Caco-2 (cell line): ENCODE measurements at regions not wholly inside any gene's neighbourhood (a gene's known extent, or its start where the extent isn't known, plus 50 kb on each side); places are given as distances from the start of the nearest gene placed in this dataset.

ENCODE experiments used
- BruUV-seq: library from RNA; stranded (reverse); fragments of 400-500 nt; replicated peaks from 2 replicates; lab custom pipeline; 2021; lab: Mats Ljungman, UMichigan
- CTCF ChIA-PET: fragments of 300-600 bp; sonication (Branson Sonifier 250); formaldehyde crosslinking; loops from one replicate; lab custom pipeline; 2022; ENCODE audit warnings: antibody characterized with exemption; lab: Charles Lee
- POLR2A ChIA-PET: fragments of 300-600 bp; sonication (Branson Sonifier 250); formaldehyde crosslinking; loops from one replicate; lab custom pipeline; 2022; ENCODE audit warnings: antibody characterized with exemption; lab: Charles Lee
- DNase-seq, 2 experiments: peaks; one replicate each; pipeline versions ENCODE4 v3.0.0 to v3.0.0-alpha.2; 2020 to 2022
- H3K27me3 ChIP-seq: replicated peaks from 2 replicates; pipeline ENCODE4 v1.6.0; 2011; ENCODE audit warnings: low read length; ENCODE audit not compliant: control insufficient read depth, insufficient read depth
- H3K36me3 ChIP-seq: 2 replicates; pipeline ENCODE4 v1.5.1; 2011; ENCODE audit warnings: low read length; ENCODE audit not compliant: control insufficient read depth, insufficient read depth
- H3K4me1 ChIP-seq: fragments of 250-450 bp; sonication (Bioruptor Pico); 2 replicates; pipeline ENCODE4 v1.5.1; 2020; ENCODE audit warnings: mild to moderate bottlenecking
- H3K4me3 ChIP-seq: 2 replicates; pipeline ENCODE4 v1.5.1; 2011; ENCODE audit warnings: low read depth, mild to moderate bottlenecking, control low read depth, low read length
- H3K9me3 ChIP-seq: fragments of 250-450 bp; sonication (Bioruptor Pico); 2 replicates; pipeline ENCODE4 v1.5.1; 2020; ENCODE audit warnings: mild to moderate bottlenecking, moderate library complexity
- H3K27ac Mint-ChIP-seq: one replicate; pipeline ENCODE4 v1.8.0; 2022; ENCODE audit warnings: mixed read lengths; ENCODE audit not compliant: unreplicated experiment
- H3K27me3 Mint-ChIP-seq: one replicate; pipeline ENCODE4 v1.8.0; 2022; ENCODE audit warnings: mixed read lengths; ENCODE audit not compliant: insufficient read depth, unreplicated experiment
- H3K36me3 Mint-ChIP-seq: one replicate; pipeline ENCODE4 v1.8.0; 2022; ENCODE audit warnings: mild to moderate bottlenecking, mixed read lengths; ENCODE audit not compliant: insufficient read depth, unreplicated experiment
- H3K4me1 Mint-ChIP-seq: one replicate; pipeline ENCODE4 v1.8.0; 2022; ENCODE audit warnings: low read depth, mixed read lengths; ENCODE audit not compliant: unreplicated experiment
- H3K4me3 Mint-ChIP-seq: one replicate; pipeline ENCODE4 v1.8.0; 2022; ENCODE audit warnings: mild to moderate bottlenecking, moderate library complexity, mixed read lengths; ENCODE audit not compliant: unreplicated experiment
- H3K9me3 Mint-ChIP-seq: one replicate; pipeline ENCODE4 v1.8.0; 2022; ENCODE audit warnings: mixed read lengths; ENCODE audit not compliant: unreplicated experiment
- CTCF ChIP-seq, 2 experiments: fragments of 200-600 bp in 1 of 2; IDR thresholded peaks; 1 replicate in 1 of 2; 2 replicates in 1 of 2; pipeline versions ENCODE4 v1.5.1 to v1.8.0; 2011 to 2022; ENCODE audit warnings: antibody characterized with exemption in 1 of 2, control low read depth in 1 of 2, inconsistent platforms in 1 of 2, low read depth in 1 of 2, low read length in 1 of 2, mild to moderate bottlenecking in 1 of 2, moderate library complexity in 1 of 2; ENCODE audit not compliant: insufficient read depth in 1 of 2, severe bottlenecking in 1 of 2, unreplicated experiment in 1 of 2
- intact Hi-C: fragments of 100-400 bp; cut with micrococcal nuclease; formaldehyde crosslinking; loops from one replicate; pipeline ENCODE4 v1.10.0; 2022; ENCODE audit not compliant: unreplicated experiment

- Mint-ChIP-seq H3K27me3 (no peaks in the 10 kb centered on the region), H3K9me3 (peaks cover 8% of the 10 kb centered on the region), H3K27ac (no peak overlapping the region), H3K36me3 (no peaks in the 10 kb centered on the region), H3K4me1 (no peaks in the 10 kb centered on the region), H3K4me3 (no peak overlapping the region)
- intact Hi-C loops: no loop called here
- ChIA-PET POLR2A (no interaction called here), CTCF (no interaction called here)
- H3K36me3 ChIP-seq: no peaks in the 10 kb centered on the region
- H3K4me1 ChIP-seq: no peaks in the 10 kb centered on the region
- H3K9me3 ChIP-seq: no peaks in the 10 kb centered on the region
- TF ChIP-seq CTCF (IDR thresholded peaks at IDR 0.05; ENCODE audit: insufficient read depth in 1 of 2, low read depth in 1 of 2, low read length in 1 of 2, severe bottlenecking in 1 of 2, unreplicated experiment in 1 of 2): no peak
- DNase-seq: no peak
- no TSS peak for BruUV-seq
- no peak overlapping the region for H3K4me3 ChIP-seq
- H3K27me3 ChIP-seq: no peaks in the 10 kb centered on the region
These were observed 418.1 kb downstream of the ZNF716 start for GRCh38 chr7:57867884-57868701.

GRCh38 chr7:57868771-57869483 is 418.9 kb downstream of the ZNF716 start:
- Mint-ChIP-seq H3K4me3 (no peak overlapping the region), H3K27ac (no peak overlapping the region), H3K9me3 (peaks cover 11% of the 10 kb centered on the region), H3K4me1 (no peaks in the 10 kb centered on the region), H3K36me3 (no peaks in the 10 kb centered on the region), H3K27me3 (no peaks in the 10 kb centered on the region)
- Histone ChIP-seq H3K4me3 (no peak overlapping the region), H3K27me3 (no peaks in the 10 kb centered on the region), H3K36me3 (no peaks in the 10 kb centered on the region), H3K4me1 (no peaks in the 10 kb centered on the region), H3K9me3 (no peaks in the 10 kb centered on the region)
- no TSS peak for BruUV-seq
- DNase-seq: no peak
- POLR2A ChIA-PET: no interaction called here
- CTCF ChIA-PET: no interaction called here
- TF ChIP-seq CTCF (IDR thresholded peaks at IDR 0.05; ENCODE audit: insufficient read depth in 1 of 2, low read depth in 1 of 2, low read length in 1 of 2, severe bottlenecking in 1 of 2, unreplicated experiment in 1 of 2): no peak
- intact Hi-C loops: no loop called here
